NCI-H2107 treated with DMSO at 0.1 percent for 48 hours (cell line): ENCODE measurements at regions not wholly inside any gene's neighbourhood (a gene's known extent, or its start where the extent isn't known, plus 50 kb on each side); places are given as distances from the start of the nearest gene placed in this dataset.
"Not testable (repeated sequence)": the region's sequence is repeated elsewhere in the genome, so short reads cannot be mapped to it uniquely, and the experiment has no call there.

Experiments
- DNase-seq: peaks from one replicate; lab custom pipeline; 2025; ENCODE audit not compliant: unreplicated experiment; lab: John Stamatoyannopoulos, UW

DNA sequence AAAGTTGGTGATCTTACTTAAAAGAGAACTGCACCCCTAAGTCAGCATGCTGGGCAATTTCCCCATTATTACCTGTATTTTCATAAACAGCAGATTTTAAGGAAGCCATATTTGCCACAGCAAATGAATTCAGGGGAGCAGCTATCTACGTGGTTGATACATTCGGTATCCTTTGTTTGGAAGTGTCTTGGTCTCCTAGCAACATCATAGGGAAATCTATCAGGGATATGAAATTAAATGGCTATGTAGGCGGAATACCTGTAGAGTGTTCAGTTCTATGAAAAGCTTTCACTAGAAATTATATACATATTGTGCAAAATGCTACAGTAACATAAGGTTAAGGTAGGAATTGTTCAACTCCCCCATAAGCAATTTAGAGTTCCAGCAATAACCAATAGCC is 157.2 kb upstream of the EMCN start:
- DNase-seq, result no peak

DNA sequence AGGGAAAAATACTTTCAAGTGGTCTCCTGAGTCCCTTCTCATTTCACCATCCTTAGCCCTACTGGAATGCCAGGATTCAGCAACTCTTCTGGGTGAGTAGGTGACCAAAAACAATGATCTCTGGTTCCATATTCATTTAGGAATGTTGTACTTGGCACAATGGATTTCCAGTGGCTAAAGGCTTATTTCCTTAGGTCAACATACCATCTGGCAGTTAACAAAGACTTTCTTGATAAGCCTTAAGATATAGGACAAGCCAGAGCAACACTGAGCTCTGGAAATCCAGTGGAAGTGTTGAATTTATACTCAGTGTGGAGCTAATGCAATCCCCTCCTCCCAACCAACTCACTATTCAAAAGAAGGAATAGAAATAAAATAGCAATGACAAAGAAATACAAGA is 139.4 kb upstream of the EMCN start:
- no peak for DNase-seq

DNA sequence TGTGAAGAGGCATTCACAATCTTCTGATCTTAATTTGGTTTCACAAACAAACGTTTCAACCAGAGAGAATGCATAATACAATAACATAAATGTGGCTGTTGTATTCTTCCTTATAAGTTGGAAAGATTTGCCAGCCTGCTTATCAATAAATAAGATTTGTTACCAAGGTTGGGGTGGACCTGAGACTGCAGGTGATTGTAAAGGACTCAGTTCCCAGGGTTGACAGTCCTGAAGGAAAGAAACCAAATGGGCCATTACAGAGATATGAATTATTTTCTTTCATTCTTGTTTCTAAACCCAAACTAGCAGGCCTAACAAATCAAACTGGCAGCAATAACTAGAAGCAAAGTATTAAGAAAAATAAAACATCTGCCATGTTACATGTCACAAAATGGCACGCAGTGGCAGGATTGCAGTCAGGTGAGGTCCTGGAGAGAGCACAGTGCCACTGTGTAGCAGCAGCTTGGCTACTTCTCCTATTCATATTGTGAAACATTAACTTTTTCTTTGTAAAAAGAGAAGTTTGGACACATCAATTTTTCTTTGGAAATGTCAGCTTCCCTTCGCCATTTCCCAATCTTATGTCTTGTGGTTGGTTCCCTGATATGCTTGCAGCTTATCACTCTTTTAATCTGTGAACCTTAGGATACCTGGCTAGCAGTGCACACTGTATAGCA is 133.8 kb upstream of the EMCN start:
- no peak for DNase-seq

DNA sequence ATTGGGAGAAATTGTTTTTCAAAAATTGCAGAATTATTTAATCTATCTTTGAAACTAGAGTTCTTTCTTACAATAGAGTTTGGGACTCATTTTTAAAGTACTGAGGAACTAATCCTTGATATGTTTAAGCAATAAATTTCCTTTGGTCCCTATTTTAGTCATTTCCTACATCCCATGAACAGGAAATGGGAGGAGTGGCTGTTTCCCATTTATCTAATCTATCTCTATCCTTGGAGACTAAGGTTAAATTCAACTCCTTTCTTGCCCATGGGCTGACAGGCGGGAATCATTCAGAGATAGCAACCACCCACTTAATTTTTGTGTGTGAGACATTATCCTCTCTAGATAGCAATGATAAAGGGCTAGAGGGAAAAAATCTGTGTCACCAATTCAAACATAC is 131.6 kb upstream of the EMCN start:
- no peak for DNase-seq

DNA sequence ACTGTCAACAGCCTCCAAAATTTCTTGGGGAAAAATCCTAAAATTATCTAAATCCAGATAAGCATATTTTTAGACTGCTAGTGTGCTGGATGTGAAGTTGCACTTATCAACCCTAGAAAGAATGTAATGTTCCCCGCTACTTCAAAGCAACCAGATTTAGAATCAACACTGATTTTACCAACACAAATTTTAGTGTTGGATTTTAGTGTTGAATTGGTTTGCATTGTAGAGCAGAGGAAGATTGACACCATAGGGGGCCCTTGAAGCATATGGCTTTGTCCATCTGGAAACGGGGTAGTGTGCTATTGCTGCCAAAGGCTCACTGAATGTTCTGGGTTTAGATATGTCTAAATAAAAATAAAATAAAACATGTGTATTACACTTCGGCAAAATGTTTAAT is 126.3 kb upstream of the EMCN start:
- DNase-seq, result no peak

DNA sequence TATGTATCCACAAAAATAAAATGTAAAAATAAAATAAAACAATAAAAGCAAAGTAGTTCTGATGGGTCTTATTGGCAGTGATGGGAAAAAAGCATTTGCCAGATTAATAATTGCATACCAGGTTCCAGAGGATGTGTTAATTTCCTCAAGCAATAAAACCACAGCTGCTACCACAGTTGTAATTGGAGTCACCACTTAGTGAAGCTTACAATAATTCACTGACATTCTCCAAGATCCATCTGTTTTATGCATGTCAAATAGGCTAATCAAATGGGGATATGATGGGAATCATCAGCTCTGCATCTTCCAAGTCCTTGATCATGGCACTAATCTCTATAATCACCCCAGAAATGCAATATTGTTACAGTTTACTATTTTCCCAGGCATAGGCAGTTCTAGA is 123.5 kb upstream of the EMCN start:
- no peak for DNase-seq

DNA sequence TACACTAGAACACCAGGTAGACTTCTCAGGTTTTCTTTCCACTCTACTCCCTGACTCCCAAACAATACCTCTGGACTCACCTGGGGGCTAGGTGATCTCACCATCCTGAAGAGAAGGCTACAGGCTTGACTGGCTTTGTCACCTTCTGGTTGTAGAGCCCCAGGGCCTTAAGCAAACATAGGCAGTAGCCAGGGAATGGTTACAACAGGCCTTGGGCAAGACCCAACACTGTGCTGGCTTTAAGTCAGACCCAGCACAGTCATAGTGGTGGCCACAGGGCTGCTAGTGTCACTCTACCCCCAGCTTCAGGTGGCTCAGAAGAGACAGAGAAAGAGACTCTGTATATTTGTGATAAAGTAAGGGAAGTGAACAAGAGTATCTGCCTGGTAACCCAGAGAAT is 118.1 kb upstream of the EMCN start:
- no peak for DNase-seq

DNA sequence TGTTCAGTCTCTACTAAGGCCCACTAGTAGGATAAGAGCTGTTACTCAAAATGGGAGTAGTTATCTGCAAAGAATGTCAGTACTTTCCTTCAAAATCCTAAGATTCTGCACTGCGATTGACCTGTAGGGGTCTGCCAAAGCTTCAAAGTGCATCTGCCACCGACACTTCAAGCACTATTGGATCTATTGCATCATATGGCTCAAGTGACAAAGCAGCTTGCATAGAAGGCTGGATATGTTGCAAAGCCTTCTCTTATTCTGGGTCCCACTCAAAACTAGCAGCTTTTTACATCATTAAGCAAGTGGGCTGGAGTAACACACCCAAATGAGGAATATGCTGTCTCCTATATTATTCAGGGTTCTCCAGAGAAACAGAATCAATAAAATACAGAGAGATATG is 115.4 kb upstream of the EMCN start:
- DNase-seq, result no peak

DNA sequence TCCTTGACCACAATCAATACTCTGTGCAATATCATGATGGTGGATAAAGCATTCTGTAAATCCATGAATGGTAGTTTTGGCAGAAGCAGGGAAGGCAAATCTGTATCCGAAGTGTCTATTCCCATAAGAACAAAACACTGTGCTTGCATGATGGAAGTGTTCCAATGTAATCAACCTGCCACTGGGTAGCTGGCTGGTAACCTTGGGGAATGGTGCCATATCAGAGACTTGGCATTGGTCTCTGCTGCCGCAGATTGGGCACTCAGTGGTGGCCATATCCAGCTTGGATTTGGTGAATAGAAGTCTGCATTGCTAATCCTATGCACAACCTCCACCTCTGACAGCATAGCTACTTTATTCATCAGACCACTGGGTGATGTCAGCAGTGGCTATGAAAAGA is 114.3 kb upstream of the EMCN start:
- no peak for DNase-seq

DNA sequence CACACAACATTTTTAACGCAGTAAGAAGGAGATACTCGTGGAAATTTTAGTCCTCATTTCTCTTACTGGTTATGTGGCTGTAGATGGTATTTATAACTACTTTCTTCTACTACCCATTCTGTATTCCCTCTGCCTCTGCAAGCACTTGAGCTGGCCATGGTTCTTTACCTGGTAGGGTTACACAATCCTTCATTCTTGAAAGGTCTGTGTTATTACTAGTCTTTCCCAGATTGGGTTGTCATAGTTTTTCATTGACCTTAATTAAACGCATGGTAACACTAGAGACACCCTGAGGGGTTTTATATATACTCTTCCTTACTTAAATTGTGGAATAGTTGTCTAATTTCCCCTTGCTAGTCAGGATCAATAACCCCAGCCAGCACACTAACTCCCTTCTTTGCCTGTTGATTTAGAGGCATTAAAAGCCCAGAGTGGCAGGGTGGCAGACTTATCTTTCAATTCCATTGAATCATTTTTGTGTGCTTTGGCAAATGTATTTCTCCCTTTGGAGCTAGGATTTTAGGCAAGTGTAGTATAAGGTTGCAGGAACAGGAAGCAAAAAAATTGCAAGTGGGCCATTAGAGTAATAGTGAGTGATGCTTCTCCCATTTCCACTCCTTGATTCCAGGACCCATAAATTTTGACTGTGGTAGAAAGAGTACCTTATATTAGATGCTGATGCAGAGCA is 113.6 kb upstream of the EMCN start:
- no peak for DNase-seq

DNA sequence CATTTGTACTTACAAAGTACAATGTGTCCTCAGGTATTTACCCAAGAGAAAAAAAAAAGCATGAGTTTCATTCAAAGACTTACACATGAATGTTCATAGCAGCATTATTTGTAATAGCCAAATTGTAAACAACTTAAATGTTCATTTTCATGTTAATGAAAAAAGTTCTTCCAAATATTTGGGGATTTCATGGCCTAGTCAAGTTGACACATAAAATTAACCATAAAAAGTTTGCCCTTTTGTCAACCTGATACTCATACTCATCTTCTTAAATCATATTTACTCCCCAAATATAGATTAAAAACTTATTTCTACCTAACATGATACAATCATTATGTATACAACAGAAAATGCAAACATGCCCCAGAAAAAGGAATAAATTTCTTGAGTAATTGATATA is 112.5 kb upstream of the EMCN start:
- no peak for DNase-seq

DNA sequence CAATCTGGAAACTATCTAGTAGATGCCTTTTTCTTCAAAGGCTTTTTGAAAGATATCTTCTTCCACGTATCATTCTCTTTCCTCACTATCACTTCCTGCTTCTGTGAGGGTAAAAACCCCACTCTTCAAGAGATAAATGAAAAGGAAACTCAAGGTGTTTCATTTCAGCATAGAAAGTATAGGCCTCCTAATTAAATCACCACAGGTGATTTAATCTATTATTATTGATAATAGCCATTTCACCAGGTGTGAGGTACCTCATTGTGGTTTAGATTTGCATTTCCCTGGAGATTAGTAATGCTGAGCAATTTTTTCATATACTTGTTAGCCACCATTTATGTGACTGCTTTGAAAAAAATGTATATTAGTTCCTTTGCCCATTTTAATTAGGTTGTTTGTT is 92.0 kb upstream of the EMCN start:
- DNase-seq, result no peak

DNA sequence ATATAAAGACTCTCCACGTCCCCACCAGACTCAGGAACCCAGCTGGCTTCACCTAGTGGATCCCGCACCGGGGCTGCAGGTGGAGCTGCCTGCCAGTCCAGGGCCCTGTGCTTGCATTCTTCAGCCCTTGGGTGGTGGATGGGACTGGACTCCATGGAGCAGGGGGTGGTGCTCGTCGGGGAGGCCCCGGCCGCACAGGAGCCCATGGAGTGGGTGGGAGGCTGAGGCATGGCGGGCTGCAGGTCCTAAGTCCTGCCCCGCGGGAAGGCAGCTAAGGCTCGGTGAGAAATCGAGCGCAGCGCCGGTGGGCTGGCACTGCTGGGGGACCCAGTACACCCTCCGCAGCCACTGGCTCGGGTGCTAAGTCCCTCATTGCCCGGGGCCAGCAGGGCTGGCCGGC is 90.8 kb upstream of the EMCN start:
- not testable (repeated sequence) for DNase-seq

DNA sequence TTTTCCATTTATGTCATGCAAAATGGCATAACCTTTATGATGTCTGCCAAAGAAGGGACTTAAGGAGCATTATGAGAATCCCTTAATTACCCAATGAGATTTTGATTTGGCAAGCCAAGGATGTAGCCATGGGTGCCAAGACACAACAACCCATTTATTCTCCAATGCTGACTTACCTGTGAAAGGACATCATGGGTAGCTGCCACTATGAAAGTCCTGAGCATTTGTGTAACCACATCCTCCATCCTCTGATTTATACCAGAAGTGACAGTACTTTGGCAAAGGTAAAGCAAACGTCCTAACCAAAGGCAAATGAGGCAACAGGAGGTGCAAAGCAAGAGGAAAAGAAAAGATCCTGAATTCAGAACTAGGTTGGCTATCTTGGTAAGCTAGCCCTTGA is 87.3 kb upstream of the EMCN start:
- DNase-seq, result no peak

DNA sequence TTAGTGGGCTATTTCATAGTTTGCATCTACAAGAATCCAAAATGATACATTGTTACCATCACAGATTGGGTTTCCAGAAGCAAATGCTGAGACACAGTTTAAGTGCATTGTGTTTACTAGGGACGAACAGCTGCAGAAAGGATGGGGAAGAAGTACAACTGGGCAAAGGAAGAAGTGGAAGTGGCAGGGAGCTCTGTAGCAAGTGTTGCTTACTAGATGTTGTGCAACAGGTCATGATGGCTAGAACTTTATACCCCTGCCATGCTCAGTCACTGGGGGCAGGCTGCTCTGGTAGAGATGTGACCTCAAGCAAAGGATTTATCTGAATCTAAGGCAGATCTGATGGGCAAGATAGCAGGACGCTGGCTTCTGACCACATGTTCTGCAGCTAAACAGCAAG is 76.1 kb upstream of the EMCN start:
- no peak for DNase-seq

DNA sequence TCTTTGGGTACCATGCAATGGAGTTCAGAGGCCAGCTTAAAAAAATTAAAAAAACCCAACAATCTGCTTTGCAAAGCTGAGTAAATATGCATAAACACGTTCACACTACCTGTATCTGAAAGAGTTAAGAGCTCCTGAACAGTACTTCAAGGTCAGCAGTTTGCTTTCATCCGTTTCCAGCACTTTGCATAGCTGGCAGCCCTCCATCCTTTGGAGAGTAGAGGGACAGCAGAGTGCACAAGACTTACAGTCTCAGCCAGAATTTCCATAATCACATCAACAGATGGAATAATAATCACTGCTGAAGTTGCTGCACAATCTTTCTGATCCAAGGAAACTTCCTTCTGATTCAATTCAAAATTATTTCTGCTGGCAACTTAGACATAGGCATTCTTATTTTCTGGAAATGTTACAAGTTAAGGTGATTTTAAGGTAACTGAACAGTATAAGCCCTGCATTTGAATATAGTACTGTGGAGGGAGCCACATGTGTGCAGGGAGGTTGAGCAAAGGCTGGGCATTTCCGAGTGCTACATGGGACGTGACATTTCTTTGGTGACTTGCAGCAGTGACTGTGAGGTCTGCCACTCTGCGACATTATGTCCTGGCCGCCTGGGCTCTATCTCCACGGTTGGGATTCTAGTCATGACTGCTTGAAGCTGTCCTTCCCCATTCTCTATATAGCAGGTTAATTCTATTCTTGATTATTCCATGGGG is 73.5 kb upstream of the EMCN start:
- no peak for DNase-seq

DNA sequence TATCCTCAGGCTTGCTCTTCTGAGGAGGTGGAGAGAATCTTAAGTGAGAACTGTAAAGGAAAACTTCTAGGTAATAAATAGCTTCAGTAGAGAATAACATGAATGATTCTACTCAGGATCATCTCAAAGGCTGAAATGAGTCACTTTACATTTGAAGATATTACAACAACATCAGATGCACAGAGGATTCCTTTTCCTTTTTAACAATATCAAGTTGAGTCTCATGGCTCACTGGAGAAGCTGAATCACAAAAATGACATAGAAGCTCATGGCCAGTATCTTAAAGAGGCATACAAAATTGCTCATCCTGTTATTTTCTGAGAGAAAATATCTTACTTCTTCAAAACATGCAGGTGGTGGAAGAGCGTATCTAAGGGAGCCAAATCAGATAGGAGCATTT is 72.5 kb upstream of the EMCN start:
- DNase-seq, result no peak

DNA sequence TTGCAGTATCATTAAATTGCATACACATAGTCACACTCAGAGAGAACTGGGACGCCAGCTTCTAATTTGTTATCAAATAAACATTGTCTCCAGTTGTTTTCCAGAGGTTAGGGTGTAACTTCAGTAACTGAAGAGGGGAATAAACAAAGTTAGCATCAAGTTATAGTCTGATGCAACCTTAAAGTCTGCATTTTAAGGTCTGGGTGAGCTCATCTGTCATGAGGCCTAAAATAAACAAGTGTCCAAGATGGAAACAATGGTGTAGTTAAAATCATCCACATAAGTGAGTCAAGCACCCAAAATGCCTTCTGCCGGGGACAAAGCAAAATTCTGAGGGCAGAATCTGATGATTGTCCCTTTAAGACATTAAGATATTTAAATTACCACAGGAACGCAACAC is 70.3 kb upstream of the EMCN start:
- no peak for DNase-seq

DNA sequence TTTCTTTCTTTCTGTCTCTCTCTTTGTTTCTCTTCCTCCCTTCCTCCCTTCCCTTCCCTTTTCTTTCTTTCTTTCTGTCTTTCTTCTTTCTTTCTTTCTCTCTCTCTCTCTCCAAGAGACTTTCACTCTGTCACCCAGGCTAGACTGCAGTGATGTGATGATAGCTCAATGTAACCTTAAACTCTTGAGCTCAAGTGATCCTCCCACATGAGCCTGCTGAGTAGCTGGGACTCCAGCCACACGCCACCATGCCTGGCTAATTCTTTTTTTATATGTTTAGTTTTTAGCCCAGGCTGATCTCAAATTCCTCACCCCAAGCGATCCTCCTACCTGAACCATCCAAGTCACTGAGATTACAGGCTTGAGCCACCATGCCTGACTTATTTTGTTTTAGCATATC is 64.3 kb upstream of the EMCN start:
- DNase-seq, result no peak

DNA sequence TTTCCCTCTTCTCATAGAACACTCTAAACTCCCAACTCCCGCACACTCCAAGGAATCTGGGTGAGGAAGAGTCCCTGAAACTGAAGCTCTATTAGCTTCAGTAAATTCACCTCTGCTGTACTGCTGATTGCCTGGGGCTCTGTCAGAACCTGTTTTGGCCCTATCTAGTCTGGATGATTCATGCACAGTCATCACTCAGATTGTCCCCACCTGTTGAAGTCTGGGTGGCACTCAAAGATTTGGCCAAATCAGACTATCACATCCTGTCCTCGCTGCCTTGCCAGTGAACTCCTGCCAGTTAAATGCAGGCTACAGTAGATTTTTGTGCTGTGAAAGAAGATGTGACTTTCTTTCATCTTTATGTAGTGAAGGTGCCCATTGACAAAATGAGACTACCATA is 63.5 kb upstream of the EMCN start:
- DNase-seq, result no peak

DNA sequence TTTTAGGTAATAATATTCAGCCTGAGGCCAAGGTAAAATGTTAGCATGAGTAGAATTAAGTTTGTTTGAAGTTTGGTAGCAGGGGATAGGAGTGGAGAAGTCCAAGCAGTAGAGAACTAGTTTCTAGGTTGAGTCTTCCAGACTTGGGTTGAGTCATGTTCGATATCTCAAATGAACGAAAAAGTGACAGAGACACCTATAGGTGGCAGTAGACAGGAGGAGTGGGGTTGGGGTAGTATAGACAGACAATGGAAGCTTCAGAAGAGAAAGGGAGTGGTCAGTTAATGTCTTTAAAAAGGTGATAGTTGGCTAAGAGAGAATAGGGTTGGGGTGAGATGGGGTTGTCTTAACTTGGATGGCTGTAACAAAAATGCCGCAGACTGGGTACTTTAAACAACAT is 58.7 kb upstream of the EMCN start:
- DNase-seq, result no peak

DNA sequence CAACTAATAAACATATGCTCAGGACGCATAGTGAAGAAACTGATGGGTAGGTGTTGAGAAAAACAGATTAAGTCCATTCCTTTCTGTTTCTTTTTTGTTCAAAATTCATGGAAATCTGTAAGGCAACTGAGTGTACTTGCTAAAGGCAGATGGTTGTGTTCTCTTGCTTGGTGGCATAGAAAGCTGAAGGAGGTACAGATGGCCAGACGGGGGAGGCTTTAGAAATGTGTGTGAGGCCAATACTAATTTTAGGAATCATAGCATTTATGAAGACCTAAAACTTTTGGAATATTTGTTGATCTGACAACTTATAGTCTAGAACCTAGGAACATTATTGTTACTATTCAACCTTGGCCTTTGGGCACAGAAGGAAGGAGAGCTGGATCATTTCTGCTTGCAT is 56.8 kb upstream of the EMCN start:
- DNase-seq, result no peak

DNA sequence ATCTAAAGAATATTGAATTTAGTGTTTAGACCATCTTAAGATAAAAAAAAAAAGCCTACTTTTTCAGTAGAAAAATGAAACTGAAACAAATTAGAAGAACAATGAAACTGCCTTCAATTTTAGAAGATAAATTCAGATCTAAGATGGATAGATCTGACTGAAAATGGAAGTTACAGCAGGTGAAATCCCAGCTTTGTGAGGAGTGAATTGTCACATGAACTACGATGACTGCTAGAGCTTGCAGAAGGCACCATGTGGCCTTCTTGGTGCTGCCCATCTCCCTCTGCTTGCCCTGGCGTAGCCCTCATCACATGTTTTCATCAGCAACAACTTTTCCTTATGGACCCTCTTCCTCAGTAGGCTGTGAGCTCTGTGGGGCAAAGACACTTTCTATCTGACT is 51.4 kb upstream of the EMCN start:
- DNase-seq, result no peak
